ENCODE measurements at regions not wholly inside any gene's neighbourhood (a gene's known extent, or its start where the extent isn't known, plus 50 kb on each side); places are given as distances from the start of the nearest gene placed in this dataset.

DNA sequence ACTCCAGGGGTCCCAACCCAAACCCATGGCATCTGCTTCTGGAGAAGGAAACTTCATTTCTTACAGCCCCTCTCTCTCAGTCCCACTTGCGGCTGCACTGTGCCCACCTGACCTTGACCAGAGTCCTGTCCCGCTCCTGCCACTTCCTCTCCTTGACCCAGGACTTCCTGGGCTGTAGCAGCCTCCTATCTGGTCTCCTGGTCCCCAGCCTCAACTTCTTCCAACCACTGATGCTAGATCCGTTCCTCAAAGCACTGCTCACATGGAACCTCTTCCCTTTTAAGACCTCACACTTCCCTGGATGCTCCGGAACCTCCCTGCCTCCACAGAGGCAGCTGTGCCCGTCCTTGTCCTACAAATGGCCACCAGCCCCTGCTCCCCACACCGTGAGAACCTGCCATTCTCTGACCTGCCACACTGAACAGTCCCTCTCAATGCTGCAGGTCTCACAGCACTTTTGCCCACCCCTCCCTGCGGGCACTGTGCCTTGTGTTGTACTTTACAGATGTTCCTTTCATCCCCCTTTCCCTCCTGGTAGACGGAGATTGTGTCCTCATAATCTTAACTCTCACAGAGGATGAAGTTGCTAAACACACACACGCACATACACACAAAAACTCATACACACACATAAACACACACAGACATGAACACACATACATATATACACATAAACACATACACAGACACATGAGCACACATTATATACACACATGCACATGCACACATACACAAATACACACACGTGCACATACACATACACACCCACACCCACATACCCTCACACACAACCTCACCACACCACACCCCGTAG lies 59.6 kb upstream of the NXT1 start:
- 51 to 69% methylated on average over 11 of the region's 11 CpGs for WGBS, 2 donors
- H3K4me3 ChIP-seq, result no peak overlapping the region
- H3K9me3 ChIP-seq, result no peaks in the 10 kb centered on the region
- no peaks in the 10 kb centered on the region for H3K36me3 ChIP-seq
- DNase-seq, result no peak
- no peak overlapping the region for H3K27ac ChIP-seq
- FAIRE-seq, result no peak
- TF ChIP-seq, protein P1, sequence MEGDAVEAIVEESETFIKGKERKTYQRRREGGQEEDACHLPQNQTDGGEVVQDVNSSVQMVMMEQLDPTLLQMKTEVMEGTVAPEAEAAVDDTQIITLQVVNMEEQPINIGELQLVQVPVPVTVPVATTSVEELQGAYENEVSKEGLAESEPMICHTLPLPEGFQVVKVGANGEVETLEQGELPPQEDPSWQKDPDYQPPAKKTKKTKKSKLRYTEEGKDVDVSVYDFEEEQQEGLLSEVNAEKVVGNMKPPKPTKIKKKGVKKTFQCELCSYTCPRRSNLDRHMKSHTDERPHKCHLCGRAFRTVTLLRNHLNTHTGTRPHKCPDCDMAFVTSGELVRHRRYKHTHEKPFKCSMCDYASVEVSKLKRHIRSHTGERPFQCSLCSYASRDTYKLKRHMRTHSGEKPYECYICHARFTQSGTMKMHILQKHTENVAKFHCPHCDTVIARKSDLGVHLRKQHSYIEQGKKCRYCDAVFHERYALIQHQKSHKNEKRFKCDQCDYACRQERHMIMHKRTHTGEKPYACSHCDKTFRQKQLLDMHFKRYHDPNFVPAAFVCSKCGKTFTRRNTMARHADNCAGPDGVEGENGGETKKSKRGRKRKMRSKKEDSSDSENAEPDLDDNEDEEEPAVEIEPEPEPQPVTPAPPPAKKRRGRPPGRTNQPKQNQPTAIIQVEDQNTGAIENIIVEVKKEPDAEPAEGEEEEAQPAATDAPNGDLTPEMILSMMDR (IDR thresholded peaks at IDR 0.05), result no peak
- H3K4me1 ChIP-seq, result no peaks in the 10 kb centered on the region
- H3K27me3 ChIP-seq, result no peaks in the 10 kb centered on the region
- ATAC-seq, result no peak
- intact Hi-C loops (cut with DNase I), result no loop called here

DNA sequence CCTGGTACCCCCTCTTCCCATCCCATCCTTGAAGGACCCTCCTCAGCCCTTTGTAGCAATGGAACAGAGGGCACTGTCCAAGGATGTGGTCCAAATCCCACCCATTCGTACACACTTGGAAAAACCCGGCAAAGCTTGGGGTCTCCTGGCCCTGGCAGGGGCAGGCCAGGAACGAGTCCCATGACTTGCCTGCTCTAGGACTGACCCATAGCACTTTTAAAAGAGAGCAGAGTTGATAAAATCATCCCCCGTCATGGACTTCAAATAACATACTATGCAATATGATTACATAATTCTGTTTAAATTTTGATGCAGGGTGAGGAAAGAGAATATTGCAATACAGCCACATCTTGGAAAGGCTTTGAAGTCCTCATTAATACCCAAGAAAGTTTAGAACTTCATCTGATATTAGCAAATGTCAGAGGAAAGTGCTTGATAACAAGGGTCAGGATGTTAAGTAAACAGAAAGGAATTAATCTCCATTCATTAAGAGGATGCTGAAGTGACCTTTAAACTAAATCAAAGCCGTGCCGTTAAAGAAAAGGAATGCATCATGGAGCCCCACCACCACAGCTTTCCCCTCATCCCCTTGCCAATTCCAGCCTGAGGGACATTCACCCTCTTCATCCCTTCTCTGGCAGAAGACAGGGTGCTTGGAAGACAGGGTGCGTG lies 60.7 kb upstream of the NXT1 start:
- no peaks in the 10 kb centered on the region for H3K9me3 ChIP-seq
- FAIRE-seq (no peak), ATAC-seq (no peak), DNase-seq (no peak)
- H3K27me3 ChIP-seq, result no peaks in the 10 kb centered on the region
- TF ChIP-seq, protein P1 (IDR thresholded peaks at IDR 0.05), result no peak
- no peak overlapping the region for H3K27ac ChIP-seq
- no peaks in the 10 kb centered on the region for H3K4me1 ChIP-seq
- 33 to 40% methylated on average over 7 of the region's 7 CpGs for WGBS, 2 donors
- H3K36me3 ChIP-seq, result no peaks in the 10 kb centered on the region
- intact Hi-C loops (cut with DNase I), result no loop called here
- no peak overlapping the region for H3K4me3 ChIP-seq

DNA sequence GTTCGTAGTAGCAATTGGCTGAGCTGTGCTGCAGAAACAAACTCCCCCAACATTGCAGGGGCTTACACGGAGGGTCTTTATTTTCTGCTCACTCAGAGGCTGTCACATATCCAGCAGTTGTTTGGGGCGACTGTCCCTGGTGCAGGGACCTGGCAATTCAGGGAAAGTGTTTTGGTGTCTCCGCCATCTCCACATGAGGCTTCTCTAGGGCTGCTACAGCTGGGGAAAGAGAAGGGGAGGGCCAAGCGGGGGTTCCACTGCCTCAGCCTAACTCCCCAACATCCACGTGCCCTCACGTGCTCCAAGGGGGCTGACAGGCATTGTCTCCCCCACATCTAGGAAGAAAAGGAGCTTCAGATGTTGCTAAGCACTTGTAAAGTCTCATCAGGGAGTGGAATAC lies 61.3 kb upstream of the NXT1 start:
- Histone ChIP-seq H3K36me3 (no peaks in the 10 kb centered on the region), H3K27ac (no peak overlapping the region), H3K9me3 (no peaks in the 10 kb centered on the region), H3K4me1 (no peaks in the 10 kb centered on the region), H3K27me3 (no peaks in the 10 kb centered on the region), H3K4me3 (no peak overlapping the region)
- DNase-seq, result no peak
- intact Hi-C loops (cut with DNase I), result no loop called here
- TF ChIP-seq, protein P1 (IDR thresholded peaks at IDR 0.05), result no peak
- FAIRE-seq, result no peak
- ATAC-seq, result no peak
- 41 to 53% methylated on average over 7 of the region's 7 CpGs for WGBS, 2 donors

DNA sequence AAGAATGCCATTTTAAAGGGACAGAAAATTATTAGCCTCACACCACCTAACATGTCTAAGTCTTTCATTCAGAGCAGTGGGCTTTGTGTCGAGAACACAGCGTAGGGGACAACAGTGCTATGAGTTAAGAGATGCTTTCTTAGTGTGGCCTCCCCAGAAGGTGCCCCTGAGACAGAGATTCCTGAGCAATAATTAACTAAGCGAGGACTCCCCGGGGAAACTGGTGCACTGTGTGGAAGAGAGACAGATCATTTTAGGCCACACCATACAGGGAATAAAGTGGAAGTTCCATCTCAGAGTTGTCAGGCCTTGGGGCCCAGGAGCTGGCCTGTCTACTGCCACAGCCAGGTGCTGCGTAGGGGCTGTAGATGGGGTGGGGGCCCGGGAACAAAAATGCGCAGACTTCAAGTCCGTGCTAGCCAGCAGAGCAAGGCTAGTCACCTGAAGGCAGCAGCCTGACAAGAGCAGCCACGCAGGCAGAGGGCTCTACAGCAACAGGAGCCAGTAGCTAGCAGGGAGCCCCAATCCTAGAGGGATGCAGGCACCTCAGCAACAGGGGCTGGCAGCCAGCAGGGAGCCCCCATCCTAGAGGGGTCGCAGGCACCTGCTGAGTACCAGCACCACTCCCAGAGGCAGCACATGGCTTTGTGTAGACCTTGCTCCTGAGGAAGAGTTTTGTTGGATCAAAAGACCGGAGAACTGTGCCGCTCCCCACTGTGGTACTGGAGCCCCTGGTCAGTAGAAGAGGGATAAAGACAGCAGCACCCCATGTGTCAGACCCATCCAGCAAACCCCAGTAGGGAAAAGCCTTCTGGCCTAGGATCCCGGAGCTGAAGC lies 63.0 kb upstream of the NXT1 start:
- DNase-seq (no peak), ATAC-seq (no peak), FAIRE-seq (no peak)
- TF ChIP-seq, protein P1 (IDR thresholded peaks at IDR 0.05), result no peak
- no peaks in the 10 kb centered on the region for H3K9me3 ChIP-seq
- no peak overlapping the region for H3K27ac ChIP-seq
- intact Hi-C loops (cut with DNase I), result no loop called here
- no peaks in the 10 kb centered on the region for H3K4me1 ChIP-seq
- no peaks in the 10 kb centered on the region for H3K27me3 ChIP-seq
- no peak overlapping the region for H3K4me3 ChIP-seq
- H3K36me3 ChIP-seq, result no peaks in the 10 kb centered on the region
- WGBS, 2 donors, result 40 to 44% methylated on average over 13 of the region's 13 CpGs

Data from pancreas (tissue), 10 donors.